IMR-90 (cell line): ENCODE measurements at regions not wholly inside any gene's neighbourhood (a gene's known extent, or its start where the extent isn't known, plus 50 kb on each side); places are given as distances from the start of the nearest gene placed in this dataset.

Source experiments
- ATAC-seq: fragments of 200-7000 bp; cut with Tn5 transposase; 2 replicates; pipeline ENCODE4 v1.9.1; 2020; ENCODE audit warnings: low read depth, mild to moderate bottlenecking, moderate library complexity
- BruUV-seq: library from RNA; stranded (reverse); fragments of 400-500 nt; replicated peaks from 2 replicates; lab custom pipeline; 2021; lab: Mats Ljungman, UMichigan
- CTCF ChIA-PET: fragments of 300-600 bp; formaldehyde crosslinking; extraction: SDS; loops from one replicate; lab custom pipeline; 2021; ENCODE audit warnings: antibody characterized with exemption; lab: Yijun Ruan, JAX
- POLR2A ChIA-PET: fragments of 300-600 bp; sonication (Branson Sonifier 250); formaldehyde crosslinking; loops from one replicate; lab custom pipeline; 2022; ENCODE audit warnings: antibody characterized with exemption; ENCODE audit not compliant: unreplicated experiment; lab: Charles Lee
- DNase-seq: peaks from one replicate; pipeline ENCODE4 v3.0.0; 2013
- H2AFZ ChIP-seq: replicated peaks from 2 replicates; pipeline ENCODE3; 2013; ENCODE audit warnings: low read length, mild to moderate bottlenecking; ENCODE audit not compliant: poor library complexity
- H2AK5ac ChIP-seq: 2 replicates; pipeline ENCODE4 v1.6.1; 2013; ENCODE audit warnings: low read depth, low read length, inconsistent platforms
- H2AK9ac ChIP-seq: replicated peaks from 2 replicates; pipeline ENCODE3; 2013; ENCODE audit warnings: mild to moderate bottlenecking, low read depth, low read length, moderate library complexity; ENCODE audit not compliant: poor library complexity
- H2BK120ac ChIP-seq: 2 replicates; pipeline ENCODE4 v1.6.1; 2013; ENCODE audit warnings: low read depth, low read length, inconsistent platforms
- H2BK15ac ChIP-seq: 3 replicates; pipeline ENCODE4 v1.6.1; 2013; ENCODE audit warnings: low read depth, low read length, inconsistent platforms
- H2BK20ac ChIP-seq: 2 replicates; pipeline ENCODE4 v1.6.1; 2013; ENCODE audit warnings: low read depth, mild to moderate bottlenecking, inconsistent platforms, low read length, moderate library complexity
- H2BK5ac ChIP-seq: 2 replicates; pipeline ENCODE4 v1.6.1; 2013; ENCODE audit warnings: mild to moderate bottlenecking, low read depth, low read length, inconsistent platforms; ENCODE audit not compliant: poor library complexity, severe bottlenecking
- H3K14ac ChIP-seq: replicated peaks from 2 replicates; pipeline ENCODE4 v1.6.1; 2013; ENCODE audit warnings: low read depth, low read length, inconsistent platforms
- H3K18ac ChIP-seq: 2 replicates; pipeline ENCODE4 v1.6.1; 2013; ENCODE audit warnings: low read depth, low read length, control low read depth
- H3K23ac ChIP-seq: 2 replicates; pipeline ENCODE4 v1.6.1; 2013; ENCODE audit warnings: low read depth, low read length, inconsistent platforms
- H3K27ac ChIP-seq: 2 replicates; pipeline ENCODE4 v1.5.1; 2013; ENCODE audit warnings: mild to moderate bottlenecking, control low read depth, low read length; ENCODE audit not compliant: insufficient read depth
- H3K27me3 ChIP-seq: 2 replicates; pipeline ENCODE4 v1.6.1; 2013; ENCODE audit warnings: low read length; ENCODE audit not compliant: control insufficient read depth, insufficient read depth
- H3K36me3 ChIP-seq: 2 replicates; pipeline ENCODE4 v1.6.1; 2013; ENCODE audit warnings: low read length, mixed read lengths; ENCODE audit not compliant: control insufficient read depth, insufficient read depth
- H3K4ac ChIP-seq: 2 replicates; pipeline ENCODE4 v1.6.1; 2013; ENCODE audit warnings: low read depth, low read length, inconsistent platforms
- H3K4me1 ChIP-seq: 2 replicates; pipeline ENCODE4 v1.6.1; 2013; ENCODE audit warnings: low read length, mixed read lengths; ENCODE audit not compliant: control insufficient read depth, insufficient read depth
- H3K4me2 ChIP-seq: 2 replicates; pipeline ENCODE4 v1.6.1; 2013; ENCODE audit warnings: low read depth, mild to moderate bottlenecking, control low read depth, low read length, moderate library complexity
- H3K4me3 ChIP-seq: 2 replicates; pipeline ENCODE4 v1.5.1; 2013; ENCODE audit warnings: low read depth, mild to moderate bottlenecking, control low read depth, low read length, moderate library complexity; ENCODE audit not compliant: insufficient read depth
- H3K56ac ChIP-seq: 2 replicates; pipeline ENCODE4 v1.6.1; 2013; ENCODE audit warnings: low read length, inconsistent platforms; ENCODE audit not compliant: insufficient read depth; ENCODE audit errors: extremely low read depth
- H3K79me1 ChIP-seq, 2 experiments: 2 replicates each; pipeline ENCODE4 v1.6.1; 2013; ENCODE audit warnings: low read length in 2 of 2, inconsistent platforms in 1 of 2, low read depth in 1 of 2
- H3K9ac ChIP-seq: 2 replicates; pipeline ENCODE4 v1.6.1; 2013; ENCODE audit warnings: low read depth, low read length, control low read depth
- H3K9me1 ChIP-seq: 2 replicates; pipeline ENCODE4 v1.6.1; 2013; ENCODE audit warnings: low read length, inconsistent platforms; ENCODE audit not compliant: insufficient read depth
- H3K9me3 ChIP-seq: 2 replicates; pipeline ENCODE4 v1.6.1; 2013; ENCODE audit warnings: low read length; ENCODE audit not compliant: control insufficient read depth, insufficient read depth
- H4K20me1 ChIP-seq: 2 replicates; pipeline ENCODE4 v1.6.1; 2013; ENCODE audit warnings: low read length, inconsistent platforms; ENCODE audit not compliant: insufficient read depth
- H4K5ac ChIP-seq: 2 replicates; pipeline ENCODE4 v1.6.1; 2013; ENCODE audit warnings: mild to moderate bottlenecking, low read depth, low read length, control low read depth
- H4K8ac ChIP-seq, 2 experiments: 2 replicates each; pipeline ENCODE4 v1.6.1; 2013; ENCODE audit warnings: low read depth in 2 of 2, low read length in 2 of 2, control low read depth in 1 of 2, inconsistent platforms in 1 of 2
- H4K91ac ChIP-seq: 2 replicates; pipeline ENCODE4 v1.6.1; 2013; ENCODE audit warnings: low read depth, low read length, inconsistent platforms; ENCODE audit not compliant: insufficient read depth
- CEBPB ChIP-seq: IDR thresholded peaks from 2 replicates; pipeline ENCODE4 v1.6.1; 2012; ENCODE audit warnings: low read depth, low read length, improper control_type of control experiment
- FOS ChIP-seq: fragments of 150-350 bp; IDR thresholded peaks from 2 replicates; pipeline ENCODE4 v1.6.1; 2016; ENCODE audit warnings: low read depth, low read length
- MAFK ChIP-seq: IDR thresholded peaks from 2 replicates; pipeline ENCODE4 v1.6.1; 2012; ENCODE audit warnings: low read depth, low read length, improper control_type of control experiment
- MAZ ChIP-seq: IDR thresholded peaks from 2 replicates; pipeline ENCODE4 v1.6.1; 2012; ENCODE audit warnings: low read depth, mild to moderate bottlenecking, low read length, improper control_type of control experiment, moderate library complexity, borderline replicate concordance
- RCOR1 ChIP-seq: IDR thresholded peaks from 2 replicates; pipeline ENCODE4 v1.6.1; 2012; ENCODE audit warnings: mild to moderate bottlenecking, low read length, improper control_type of control experiment; ENCODE audit not compliant: insufficient replicate concordance
- WGBS, 2 experiments: methylation state at CpG; one replicate each; pipeline versions ENCODE4 v1.1.5 to v1.1.7; 2013; ENCODE audit warnings: missing lambda C conversion rate in 2 of 2; ENCODE audit not compliant: insufficient read length in 1 of 2; ENCODE audit errors: extremely low coverage in 2 of 2; 5-methylcytosine and 5-hydroxymethylcytosine counted together
- dilution Hi-C: fragments of 300-500 bp; cut with HindIII; formaldehyde crosslinking; loops from one replicate; pipeline ENCODE4 v1.14.3; 2018; ENCODE audit warnings: low sequenced_read_pairs; ENCODE audit not compliant: unreplicated experiment
- in situ Hi-C: fragments of 300-500 bp; cut with MboI; formaldehyde crosslinking; loops from 3 replicates; pipeline ENCODE4 v1.14.3; 2019; ENCODE audit warnings: low sequenced_read_pairs, inconsistent platforms, mixed read lengths
- intact Hi-C: fragments of 100-400 bp; cut with micrococcal nuclease; formaldehyde crosslinking; loops from 2 replicates; pipeline ENCODE4 v1.10.0; 2022

- TF ChIP-seq RCOR1, result no peak
Observed at GRCh38 chrX:13430136-13430827, 110.4 kb upstream of the ATXN3L start (continued).

- ChIA-PET POLR2A (no interaction called here), CTCF (interaction anchor here (0.5 to 1.2 kb wide), 3 partner anchors 31 to 60 kb away, joined by 3 to 4 read pairs (median 3); no protein-coding TSS in a partner anchor)
- H3K14ac ChIP-seq, result peak overlapping the region; percentile 71
- H2AK5ac ChIP-seq, result peak overlapping the region; percentile 57; the same call in 1 of the 2 replicates
- in situ Hi-C loops (no loop called here), intact Hi-C loops (loop anchor here (5.0 kb wide), 2 partner anchors 146 to 1426 kb away; no protein-coding TSS in a partner anchor), dilution Hi-C loops (no loop called here)
- no peaks in the 10 kb centered on the region for H3K79me1 ChIP-seq
- peak overlapping the region; percentile 34 for H2AFZ ChIP-seq
- no CpG with 5 or more reads among the region's 5 CpGs for WGBS, 2 experiments
- no peaks in the 10 kb centered on the region for H3K27me3 ChIP-seq
- peak overlapping the region; percentile 53; the same call in 1 of the 2 replicates for H3K23ac ChIP-seq
- peak overlapping the region; percentile 78 for H4K91ac ChIP-seq
- H3K36me3 ChIP-seq, result no peaks in the 10 kb centered on the region
- peaks cover 4% of the 10 kb centered on the region; the same call in 1 of the 2 replicates for H3K9me1 ChIP-seq
- H3K27ac ChIP-seq, result peak overlapping the region; percentile 7; the same call in 1 of the 2 replicates
- peaks cover 9% of the 10 kb centered on the region for H3K4me1 ChIP-seq
- ATAC-seq (peak; percentile 56), DNase-seq (peak; percentile 72)
- no peaks in the 10 kb centered on the region for H3K9me3 ChIP-seq
- no peaks in the 10 kb centered on the region for H4K20me1 ChIP-seq
- H2AK9ac ChIP-seq, result peak overlapping the region; percentile 73
- H3K9ac ChIP-seq, result no peak overlapping the region
- H2BK120ac ChIP-seq, result peak overlapping the region; percentile 83
- peak overlapping the region; percentile 84 for H3K4ac ChIP-seq
- H4K8ac ChIP-seq, result peak overlapping the region in 1 of 2 experiments; percentile 32; a peak in 2 of 4 replicates
- TF ChIP-seq FOS (0 out of 2 replicates have a peak, but pooled peaks have one; percentile 7), MAZ (no peak), CEBPB (peak; percentile 36; the same call in 1 of the 2 replicates), MAFK (peak; percentile 15; the same call in 1 of the 2 replicates)
- peak overlapping the region; percentile 94 for H2BK20ac ChIP-seq
- H3K4me3 ChIP-seq, result no peak overlapping the region
- no peak overlapping the region for H3K4me2 ChIP-seq
- no TSS peak for BruUV-seq
- 0 out of 2 replicates have a peak overlapping the region, but pooled peaks have one; percentile 38 for H3K56ac ChIP-seq
- peak overlapping the region; percentile 47 for H3K18ac ChIP-seq
- peak overlapping the region; percentile 59; the same call in 2 of the 3 replicates for H2BK15ac ChIP-seq
- H2BK5ac ChIP-seq, result peak overlapping the region; percentile 17
- peak overlapping the region; percentile 38; the same call in 1 of the 2 replicates for H4K5ac ChIP-seq
Observed at GRCh38 chrX:13428053-13428786, 108.4 kb upstream of the ATXN3L start.
